Activated T-helper 17 cell treated with anti-CD3 and anti-CD28 coated beads, Interleukin-2, amount 50 U/mL, for 72 hours (primary cell): ENCODE measurements at regions not wholly inside any gene's neighbourhood (a gene's known extent, or its start where the extent isn't known, plus 50 kb on each side); places are given as distances from the start of the nearest gene placed in this dataset.
A peak's percentile ranks its signal among the peaks of the same experiment; 100 is the strongest.

Source experiments
- ATAC-seq: fragments of 150-1000 bp; cut with Tn5 transposase; replicated peaks from 2 replicates; pipeline ENCODE4 v1.10.0; 2021; ENCODE audit warnings: mild to moderate bottlenecking, moderate library complexity
- H3K27ac Mint-ChIP-seq: one replicate; pipeline ENCODE4 v1.8.0; 2022; ENCODE audit warnings: mixed read lengths
- H3K27me3 Mint-ChIP-seq: one replicate; pipeline ENCODE4 v1.8.0; 2022; ENCODE audit warnings: mixed read lengths
- H3K36me3 Mint-ChIP-seq: one replicate; pipeline ENCODE4 v1.8.0; 2022; ENCODE audit warnings: low read depth, mild to moderate bottlenecking, mixed read lengths
- H3K4me1 Mint-ChIP-seq: one replicate; pipeline ENCODE4 v1.8.0; 2022; ENCODE audit warnings: mixed read lengths
- H3K4me3 Mint-ChIP-seq: one replicate; pipeline ENCODE4 v1.8.0; 2022; ENCODE audit warnings: mild to moderate bottlenecking, mixed read lengths
- H3K9me3 Mint-ChIP-seq: one replicate; pipeline ENCODE4 v1.8.0; 2022; ENCODE audit warnings: mixed read lengths

DNA sequence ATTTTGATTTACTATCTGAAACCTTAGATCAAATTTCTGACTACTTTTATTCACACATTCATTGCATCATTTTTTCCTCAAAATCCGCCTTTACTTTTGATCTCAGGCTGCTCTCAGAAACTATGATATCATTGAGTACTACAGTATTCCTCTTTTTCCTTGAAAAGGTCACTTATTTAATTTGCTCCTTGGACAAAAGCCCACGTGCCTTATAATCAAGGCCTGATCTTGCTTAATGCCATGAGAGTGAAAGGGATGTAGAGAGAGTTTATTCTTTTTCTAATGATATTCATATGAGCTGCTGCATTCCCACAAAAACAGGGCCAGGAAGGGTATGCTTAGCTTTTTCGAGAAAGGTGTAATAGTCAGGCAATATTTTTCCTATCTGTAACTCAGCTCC, 327.0 kb downstream of the ETS1 start:
- Mint-ChIP-seq H3K27me3 (no peaks in the 10 kb centered on the region), H3K36me3 (no peaks in the 10 kb centered on the region), H3K27ac (no peak overlapping the region), H3K4me3 (no peak overlapping the region), H3K4me1 (no peaks in the 10 kb centered on the region), H3K9me3 (no peaks in the 10 kb centered on the region)
- no peak for ATAC-seq

DNA sequence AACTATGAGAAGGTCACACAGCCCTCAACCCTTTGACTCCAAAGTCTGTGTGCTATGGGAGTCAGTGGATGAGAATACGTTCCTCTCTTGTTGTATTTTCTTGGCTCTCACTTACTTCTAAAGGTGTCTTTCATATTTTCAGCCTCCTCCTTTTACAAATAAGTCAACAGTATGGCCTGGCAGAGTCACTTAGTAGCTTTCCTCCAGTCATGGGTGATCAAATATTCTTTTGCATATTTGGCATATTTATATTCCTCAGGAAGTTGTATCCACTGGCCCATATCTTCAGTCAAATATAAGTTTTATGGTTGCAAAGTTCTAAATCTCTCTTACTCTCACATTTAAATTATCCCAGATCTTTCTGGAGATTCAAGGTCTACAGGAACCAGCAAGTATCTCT, 327.5 kb downstream of the ETS1 start:
- H3K36me3 Mint-ChIP-seq, result no peaks in the 10 kb centered on the region
- H3K27ac Mint-ChIP-seq, result no peak overlapping the region
- H3K4me3 Mint-ChIP-seq, result no peak overlapping the region
- no peaks in the 10 kb centered on the region for H3K9me3 Mint-ChIP-seq
- no peaks in the 10 kb centered on the region for H3K27me3 Mint-ChIP-seq
- no peak for ATAC-seq
- H3K4me1 Mint-ChIP-seq, result no peaks in the 10 kb centered on the region

DNA sequence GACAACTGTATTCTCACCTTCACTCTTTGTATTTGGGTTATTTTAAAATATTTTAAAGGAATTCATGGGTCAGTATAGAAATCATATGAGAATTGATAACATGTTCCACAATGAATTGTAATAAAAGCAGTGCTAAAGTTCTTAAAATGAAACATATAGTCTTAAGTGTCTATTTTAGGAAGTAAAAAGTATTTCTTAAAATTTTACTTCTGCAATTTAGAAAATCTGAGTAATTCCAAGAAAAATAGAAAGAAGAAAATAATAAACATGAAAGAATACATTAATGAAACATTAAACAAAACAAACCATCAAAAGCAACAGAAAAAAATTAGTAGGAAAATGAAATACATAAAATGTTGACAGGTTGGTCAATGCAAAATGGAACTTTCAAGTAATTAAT, 332.4 kb downstream of the ETS1 start:
- no peak for ATAC-seq
- Mint-ChIP-seq H3K9me3 (no peaks in the 10 kb centered on the region), H3K4me3 (no peak overlapping the region), H3K27ac (no peak overlapping the region), H3K4me1 (no peaks in the 10 kb centered on the region), H3K27me3 (no peaks in the 10 kb centered on the region), H3K36me3 (no peaks in the 10 kb centered on the region)

GRCh38 chr11:128251140-128251539, 336.2 kb downstream of the ETS1 start:
- no peaks in the 10 kb centered on the region for H3K4me1 Mint-ChIP-seq
- no peak overlapping the region for H3K4me3 Mint-ChIP-seq
- H3K9me3 Mint-ChIP-seq, result no peaks in the 10 kb centered on the region
- no peaks in the 10 kb centered on the region for H3K36me3 Mint-ChIP-seq
- no peak for ATAC-seq
- peaks cover under 1% of the 10 kb centered on the region for H3K27me3 Mint-ChIP-seq
- no peak overlapping the region for H3K27ac Mint-ChIP-seq

GRCh38 chr11:128250482-128250881, 336.9 kb downstream of the ETS1 start:
- Mint-ChIP-seq H3K27me3 (peaks cover 3% of the 10 kb centered on the region), H3K9me3 (no peaks in the 10 kb centered on the region), H3K4me1 (no peaks in the 10 kb centered on the region), H3K36me3 (no peaks in the 10 kb centered on the region), H3K4me3 (no peak overlapping the region), H3K27ac (no peak overlapping the region)
- ATAC-seq, result no peak

- H3K27me3 Mint-ChIP-seq, result peaks cover 3% of the 10 kb centered on the region
- no peaks in the 10 kb centered on the region for H3K9me3 Mint-ChIP-seq
- no peak overlapping the region for H3K4me3 Mint-ChIP-seq
- H3K4me1 Mint-ChIP-seq, result no peaks in the 10 kb centered on the region
- no peak for ATAC-seq
- H3K27ac Mint-ChIP-seq, result no peak overlapping the region
- no peaks in the 10 kb centered on the region for H3K36me3 Mint-ChIP-seq
Measured at GRCh38 chr11:128246810-128247594, 340.4 kb downstream of the ETS1 start.

- no peaks in the 10 kb centered on the region for H3K36me3 Mint-ChIP-seq
- peaks cover 3% of the 10 kb centered on the region for H3K27me3 Mint-ChIP-seq
- H3K27ac Mint-ChIP-seq, result no peak overlapping the region
- no peak overlapping the region for H3K4me3 Mint-ChIP-seq
- no peaks in the 10 kb centered on the region for H3K9me3 Mint-ChIP-seq
- no peak for ATAC-seq
- no peaks in the 10 kb centered on the region for H3K4me1 Mint-ChIP-seq
Measured at GRCh38 chr11:128246364-128246801, 341.0 kb downstream of the ETS1 start.

DNA sequence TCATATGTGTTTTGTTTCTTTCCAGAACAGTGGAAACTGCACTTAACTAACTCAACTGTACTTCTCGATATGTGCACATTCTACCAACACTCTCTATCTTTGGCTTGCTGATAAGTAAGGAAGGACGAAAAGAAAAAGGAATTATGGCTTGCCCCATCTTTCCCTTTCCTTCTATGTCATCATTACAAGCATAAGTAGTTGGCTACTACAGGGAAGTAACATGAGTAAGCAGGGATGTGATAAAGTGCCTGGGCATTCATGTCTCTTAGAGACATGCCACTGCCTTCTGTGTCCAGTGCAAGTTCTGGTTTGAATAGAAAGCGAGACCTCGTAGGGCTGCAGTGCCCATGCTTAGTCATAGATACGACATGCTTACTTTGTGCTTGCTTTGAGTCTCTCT, 342.5 kb downstream of the ETS1 start:
- H3K27ac Mint-ChIP-seq, result no peak overlapping the region
- peaks cover 3% of the 10 kb centered on the region for H3K27me3 Mint-ChIP-seq
- no peaks in the 10 kb centered on the region for H3K36me3 Mint-ChIP-seq
- H3K4me1 Mint-ChIP-seq, result no peaks in the 10 kb centered on the region
- no peaks in the 10 kb centered on the region for H3K9me3 Mint-ChIP-seq
- no peak overlapping the region for H3K4me3 Mint-ChIP-seq
- no peak for ATAC-seq

DNA sequence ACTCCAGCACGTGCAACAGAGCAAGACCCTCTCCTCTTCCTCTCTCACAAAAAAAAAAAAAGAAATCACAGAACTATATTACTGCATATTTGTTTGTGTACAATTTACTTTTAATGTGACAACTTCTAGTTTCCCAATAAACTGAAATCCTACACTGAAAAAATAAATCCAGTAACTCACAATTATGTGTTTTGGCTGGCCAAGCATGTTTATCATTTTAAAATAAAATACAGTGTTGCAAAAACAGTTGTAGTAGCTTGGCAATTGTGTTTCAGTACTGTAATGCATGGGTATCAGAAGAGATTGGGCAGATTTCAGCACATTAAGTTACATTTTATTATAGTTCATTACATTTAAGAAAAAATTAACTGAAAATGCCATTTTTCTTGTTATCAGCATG, 344.9 kb downstream of the ETS1 start:
- no peak for ATAC-seq
- no peak overlapping the region for H3K27ac Mint-ChIP-seq

GRCh38 chr11:128240546-128240945, 346.8 kb downstream of the ETS1 start:
- Mint-ChIP-seq H3K36me3 (no peaks in the 10 kb centered on the region), H3K27me3 (no peaks in the 10 kb centered on the region), H3K4me1 (peaks cover 11% of the 10 kb centered on the region), H3K4me3 (no peak overlapping the region), H3K27ac (no peak overlapping the region), H3K9me3 (no peaks in the 10 kb centered on the region)
- no peak for ATAC-seq

More for the DNA sequence above, 344.9 kb downstream of the ETS1 start:
- peaks cover 3% of the 10 kb centered on the region for H3K27me3 Mint-ChIP-seq
- H3K4me3 Mint-ChIP-seq, result no peak overlapping the region
- peaks cover 11% of the 10 kb centered on the region for H3K4me1 Mint-ChIP-seq
- no peaks in the 10 kb centered on the region for H3K9me3 Mint-ChIP-seq
- no peaks in the 10 kb centered on the region for H3K36me3 Mint-ChIP-seq

DNA sequence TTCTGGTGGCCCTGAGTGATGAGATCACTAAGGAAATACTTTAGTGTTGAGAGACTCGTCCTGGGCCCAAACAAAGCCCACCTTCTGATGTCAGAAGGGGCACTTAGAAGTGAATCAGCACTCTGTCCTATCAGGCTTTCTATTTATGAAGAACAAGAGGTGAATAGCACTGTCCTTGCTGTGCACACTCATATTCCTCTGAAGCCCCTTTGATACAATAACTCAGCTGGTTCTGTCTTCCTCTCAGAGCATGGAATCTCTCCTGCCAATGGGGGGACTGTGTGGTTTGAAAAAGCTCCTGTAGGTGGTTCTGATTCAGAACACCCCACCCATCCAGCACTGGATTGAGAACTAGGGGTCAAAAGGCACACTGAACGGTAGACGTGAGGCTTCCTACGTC, 348.1 kb downstream of the ETS1 start:
- Mint-ChIP-seq H3K36me3 (no peaks in the 10 kb centered on the region), H3K27ac (peak overlapping the region; percentile 71), H3K4me1 (peaks cover 11% of the 10 kb centered on the region), H3K27me3 (no peaks in the 10 kb centered on the region), H3K4me3 (peak overlapping the region; percentile 67), H3K9me3 (no peaks in the 10 kb centered on the region)
- ATAC-seq, result peak; percentile 30

- no peaks in the 10 kb centered on the region for H3K36me3 Mint-ChIP-seq
- peak; percentile 96 for ATAC-seq
- peaks cover 11% of the 10 kb centered on the region for H3K4me1 Mint-ChIP-seq
- H3K27ac Mint-ChIP-seq, result peak overlapping the region; percentile 71
- H3K9me3 Mint-ChIP-seq, result no peaks in the 10 kb centered on the region
- H3K27me3 Mint-ChIP-seq, result no peaks in the 10 kb centered on the region
- peak overlapping the region; percentile 67 for H3K4me3 Mint-ChIP-seq
Measured at GRCh38 chr11:128238521-128239265, 348.7 kb downstream of the ETS1 start.

- Mint-ChIP-seq H3K27ac (no peak overlapping the region), H3K4me3 (no peak overlapping the region), H3K27me3 (no peaks in the 10 kb centered on the region), H3K36me3 (peaks cover 12% of the 10 kb centered on the region), H3K9me3 (peaks cover 2% of the 10 kb centered on the region), H3K4me1 (peaks cover 28% of the 10 kb centered on the region)
- ATAC-seq, result no peak
Measured at GRCh38 chr11:128236506-128237498, 350.6 kb downstream of the ETS1 start.

DNA sequence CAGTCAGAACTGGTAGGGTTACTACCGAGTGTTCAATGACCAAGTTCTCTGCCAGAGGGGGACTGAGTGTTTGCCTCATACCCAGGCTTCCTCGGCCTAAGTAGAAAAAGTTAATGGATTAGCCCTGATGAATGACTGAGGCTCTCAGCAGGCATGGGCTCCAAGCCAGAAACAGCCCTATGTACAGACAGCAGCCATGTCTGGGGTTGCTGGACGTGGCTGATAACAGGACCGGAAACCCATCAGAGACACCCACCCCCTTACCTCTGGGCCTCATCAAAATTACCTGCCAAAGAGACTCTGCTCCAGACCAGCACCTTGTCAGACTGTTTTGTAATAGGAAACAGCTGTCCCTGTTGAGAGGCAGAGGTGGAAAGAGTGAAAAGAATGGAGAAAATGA, 351.4 kb downstream of the ETS1 start:
- no peak for ATAC-seq
- Mint-ChIP-seq H3K9me3 (peaks cover 3% of the 10 kb centered on the region), H3K27ac (peak overlapping the region; percentile 20), H3K27me3 (no peaks in the 10 kb centered on the region), H3K4me3 (no peak overlapping the region), H3K4me1 (peaks cover 33% of the 10 kb centered on the region), H3K36me3 (peaks cover 13% of the 10 kb centered on the region)
